Endothelial cell of umbilical vein (primary cell): ENCODE measurements at regions not wholly inside any gene's neighbourhood (a gene's known extent, or its start where the extent isn't known, plus 50 kb on each side); places are given as distances from the start of the nearest gene placed in this dataset.

Experiments used
- BruUV-seq: library from RNA; stranded (reverse); fragments of 400-500 nt; replicated peaks from 2 replicates; lab custom pipeline; 2021; lab: Mats Ljungman, UMichigan
- CTCF ChIA-PET: fragments of 300-600, 350-600 bp; sonication (Branson Sonifier 250); formaldehyde crosslinking; loops from one replicate; lab custom pipeline; 2021; ENCODE audit warnings: antibody characterized with exemption, inconsistent platforms; lab: Charles Lee
- POLR2A ChIA-PET: fragments of 300-600, 350-600 bp; sonication (Branson Sonifier 250); formaldehyde crosslinking; loops from one replicate; lab custom pipeline; 2021; ENCODE audit warnings: antibody characterized with exemption, inconsistent platforms; lab: Charles Lee
- DNase-seq: peaks from one replicate; pipeline ENCODE4 v3.0.0-alpha.2; 2011; ENCODE audit warnings: low read depth, low spot score
- FAIRE-seq: peaks from 2 replicates; lab custom pipeline; 2011; peaks lifted over from hg19 to GRCh38; lab: Jason Lieb, UNC
- H2AFZ ChIP-seq: 2 replicates; pipeline ENCODE4 v1.6.0; 2012; ENCODE audit warnings: low read depth, low read length, control low read depth, inconsistent platforms
- H3K27ac ChIP-seq: 2 replicates; pipeline ENCODE4 v1.5.1; 2011; ENCODE audit warnings: low read depth, mild to moderate bottlenecking, control low read depth, low read length, moderate library complexity; ENCODE audit not compliant: insufficient read depth
- H3K27me3 ChIP-seq, 2 experiments: 2 replicates each; pipeline versions ENCODE4 v1.6.0 to v1.6.1; 2011; ENCODE audit warnings: low read length in 2 of 2, mixed read lengths in 1 of 2; ENCODE audit not compliant: control insufficient read depth in 2 of 2, insufficient read depth in 2 of 2
- H3K36me3 ChIP-seq, 2 experiments: 2 replicates in 1 of 2; 3 replicates in 1 of 2; pipeline ENCODE4 v1.5.1; 2011; ENCODE audit warnings: low read length in 2 of 2, mild to moderate bottlenecking in 1 of 2, moderate library complexity in 1 of 2; ENCODE audit not compliant: control insufficient read depth in 2 of 2, insufficient read depth in 2 of 2; ENCODE audit errors: extremely low read depth in 1 of 2
- H3K4me1 ChIP-seq: 3 replicates; pipeline ENCODE4 v1.5.1; 2011; ENCODE audit warnings: mild to moderate bottlenecking, low read length; ENCODE audit not compliant: control insufficient read depth, insufficient read depth; ENCODE audit errors: extremely low read depth
- H3K4me2 ChIP-seq: 2 replicates; pipeline ENCODE4 v1.6.1; 2011; ENCODE audit warnings: low read length, control low read depth, mixed read lengths; ENCODE audit not compliant: insufficient read depth
- H3K4me3 ChIP-seq, 3 experiments: fragments of 200-600 bp in 1 of 3; sonication (generic), shearing (Covaris generic) in 1 of 3; replicated peaks in 1 of 3; 2 replicates each; pipeline ENCODE4 v1.5.1; 2011 to 2016; ENCODE audit warnings: control low read depth in 3 of 3, low read length in 3 of 3, mild to moderate bottlenecking in 2 of 3, inconsistent platforms in 1 of 3, low read depth in 1 of 3, moderate library complexity in 1 of 3; ENCODE audit not compliant: insufficient read depth in 1 of 3
- H3K79me2 ChIP-seq: 2 replicates; pipeline ENCODE4 v1.6.0; 2012; ENCODE audit warnings: low read length, inconsistent platforms; ENCODE audit not compliant: control insufficient read depth, insufficient read depth
- H3K9ac ChIP-seq: replicated peaks from 2 replicates; pipeline ENCODE3; 2011; ENCODE audit warnings: low read length, control low read depth; ENCODE audit not compliant: insufficient read depth; ENCODE audit errors: extremely low read depth
- H3K9me1 ChIP-seq: replicated peaks from 3 replicates; pipeline ENCODE4 v1.6.0; 2011; ENCODE audit warnings: mild to moderate bottlenecking, low read length; ENCODE audit not compliant: control insufficient read depth, insufficient read depth; ENCODE audit errors: extremely low read depth
- H3K9me3 ChIP-seq: replicated peaks from 2 replicates; pipeline ENCODE4 v1.5.1; 2012; ENCODE audit warnings: low read length, inconsistent platforms; ENCODE audit not compliant: control insufficient read depth, insufficient read depth
- H4K20me1 ChIP-seq: replicated peaks from 2 replicates; pipeline ENCODE3; 2011; ENCODE audit warnings: mild to moderate bottlenecking, low read length; ENCODE audit not compliant: control insufficient read depth, insufficient read depth; ENCODE audit errors: extremely low read depth
- CTCF ChIP-seq, 2 donors: IDR thresholded peaks; 1 replicate in 1 of 2; 2 replicates in 1 of 2; pipeline ENCODE4 v1.5.1; 2011; ENCODE audit warnings: low read length in 2 of 2, mild to moderate bottlenecking in 2 of 2, moderate library complexity in 2 of 2, control low read depth in 1 of 2, inconsistent platforms in 1 of 2, low read depth in 1 of 2; ENCODE audit not compliant: insufficient read depth in 1 of 2; ENCODE audit errors: extremely low read depth in 1 of 2
- EZH2 ChIP-seq: IDR thresholded peaks from 2 replicates; pipeline ENCODE4 v1.6.1; 2012; ENCODE audit warnings: borderline replicate concordance, low read depth, mild to moderate bottlenecking, moderate library complexity, low read length, inconsistent platforms; ENCODE audit not compliant: severe bottlenecking
- FOS ChIP-seq: IDR thresholded peaks from 2 replicates; pipeline ENCODE4 v1.6.1; 2011; ENCODE audit warnings: mild to moderate bottlenecking, low read length, moderate library complexity, borderline replicate concordance; ENCODE audit not compliant: insufficient read depth
- GATA2 ChIP-seq: IDR thresholded peaks from 2 replicates; pipeline ENCODE4 v1.7.0; 2011; ENCODE audit warnings: low read depth, mild to moderate bottlenecking, moderate library complexity, mixed read lengths, low read length; ENCODE audit not compliant: insufficient read length, insufficient read depth
- JUN ChIP-seq: IDR thresholded peaks from 2 replicates; pipeline ENCODE4 v1.6.1; 2011; ENCODE audit warnings: borderline replicate concordance, low read depth; ENCODE audit not compliant: insufficient read length, insufficient read depth
- MYC ChIP-seq: IDR thresholded peaks from one replicate; pipeline ENCODE4 v1.6.1; 2011; ENCODE audit warnings: mild to moderate bottlenecking, low read depth, low read length
- POLR2A ChIP-seq: IDR thresholded peaks from 2 replicates; pipeline ENCODE4 v1.6.1; 2012; ENCODE audit warnings: low read depth, mild to moderate bottlenecking, control low read depth, low read length
- POLR2AphosphoS5 ChIP-seq: IDR thresholded peaks from 2 replicates; pipeline ENCODE4 v1.6.1; 2012; ENCODE audit warnings: low read depth, mild to moderate bottlenecking, control low read depth, low read length, moderate library complexity; ENCODE audit not compliant: insufficient read depth
- dilution Hi-C: fragments of 300-500 bp; cut with MboI; formaldehyde crosslinking; loops from one replicate; pipeline ENCODE4 v1.15.0; 2019; ENCODE audit warnings: low sequenced_read_pairs; ENCODE audit not compliant: extremely low pct_ligation_motif_present
- intact Hi-C: fragments of 100-400 bp; cut with micrococcal nuclease; formaldehyde crosslinking; loops from one replicate; pipeline ENCODE4 v1.10.0; 2022
- TF ChIP-seq, protein P1 (sequence below): IDR thresholded peaks from 2 replicates; pipeline ENCODE4 v1.6.1; 2011; ENCODE audit not compliant: insufficient read depth, insufficient read length

- Histone ChIP-seq H3K27ac (no peak overlapping the region), H2AFZ (no peak overlapping the region), H3K27me3 (no peaks in the 10 kb centered on the region), H4K20me1 (no peaks in the 10 kb centered on the region), H3K79me2 (no peaks in the 10 kb centered on the region), H3K9ac (no peak overlapping the region), H3K4me1 (no peaks in the 10 kb centered on the region), H3K9me1 (no peaks in the 10 kb centered on the region), H3K9me3 (no peaks in the 10 kb centered on the region), H3K4me2 (no peak overlapping the region), H3K36me3 (no peaks in the 10 kb centered on the region), H3K4me3 (no peak overlapping the region)
- CTCF ChIA-PET = no interaction called here
- TF ChIP-seq GATA2 (no peak), EZH2 (no peak), POLR2A (no peak), CTCF (IDR thresholded peaks at IDR 0.05; ENCODE audit: extremely low read depth in 1 of 2, insufficient read depth in 1 of 2, low read depth in 1 of 2, low read length in 2 of 2) (no peak), JUN (no peak), MYC (no peak), FOS (no peak), POLR2AphosphoS5 (no peak)
- TF ChIP-seq, protein P1, sequence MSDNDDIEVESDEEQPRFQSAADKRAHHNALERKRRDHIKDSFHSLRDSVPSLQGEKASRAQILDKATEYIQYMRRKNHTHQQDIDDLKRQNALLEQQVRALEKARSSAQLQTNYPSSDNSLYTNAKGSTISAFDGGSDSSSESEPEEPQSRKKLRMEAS = no peak
- DNase-seq (no peak), FAIRE-seq (no peak)
- POLR2A ChIA-PET = no interaction called here
- BruUV-seq = no TSS peak
- dilution Hi-C loops (no loop called here), intact Hi-C loops (no loop called here)
Observed at GRCh38 chr2:3101016-3101942, 276.3 kb downstream of the EIPR1 start.
